ENCODE measurements at regions not wholly inside any gene's neighbourhood (a gene's known extent, or its start where the extent isn't known, plus 50 kb on each side); places are given as distances from the start of the nearest gene placed in this dataset.

DNA sequence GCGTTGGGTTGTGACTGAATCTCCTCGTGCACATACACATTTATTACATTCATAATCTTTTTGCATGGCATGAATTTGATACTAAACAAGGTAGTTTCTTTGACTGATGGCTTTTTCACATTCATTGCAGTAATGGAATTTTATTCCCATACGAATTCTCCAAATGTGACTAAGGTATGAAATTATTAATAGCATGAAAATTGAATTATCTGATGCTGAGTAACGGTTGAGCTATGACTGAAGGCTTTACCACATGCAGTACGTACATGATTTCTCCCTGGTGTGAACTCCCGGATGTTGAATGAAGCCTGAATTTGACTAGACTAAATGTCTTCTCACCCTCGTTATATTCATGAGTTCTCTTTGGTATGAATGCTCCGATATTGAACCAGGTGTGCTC, 104.4 kb upstream of the C1GALT1 start:
- no peak for DNase-seq
- Histone ChIP-seq H3K36me3 (no peaks in the 10 kb centered on the region), H3K9me3 (no peaks in the 10 kb centered on the region), H3K27me3 (no peaks in the 10 kb centered on the region), H3K4me3 (no peak overlapping the region)

DNA sequence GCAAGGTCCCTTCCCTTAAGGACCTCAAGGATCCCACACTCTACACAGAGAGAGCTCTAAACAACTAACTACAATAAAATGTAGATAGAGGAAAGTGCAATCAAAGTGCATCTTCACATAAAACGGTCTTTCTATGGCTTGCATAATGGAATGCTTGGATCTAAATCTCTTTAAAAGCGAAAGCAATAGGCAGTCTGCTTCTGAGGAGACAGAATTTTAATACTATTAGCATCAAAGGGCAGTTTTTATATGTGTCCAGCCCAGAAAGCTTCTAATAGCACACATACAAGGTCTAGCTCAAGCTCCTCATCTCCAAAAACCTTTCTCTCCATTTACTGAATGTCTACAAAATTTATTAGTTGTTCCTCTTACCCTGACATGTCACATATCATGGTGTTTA, 101.5 kb upstream of the C1GALT1 start:
- H3K36me3 ChIP-seq = no peaks in the 10 kb centered on the region
- DNase-seq = no peak
- no peaks in the 10 kb centered on the region for H3K9me3 ChIP-seq
- H3K4me3 ChIP-seq = no peak overlapping the region
- H3K27me3 ChIP-seq = no peaks in the 10 kb centered on the region

DNA sequence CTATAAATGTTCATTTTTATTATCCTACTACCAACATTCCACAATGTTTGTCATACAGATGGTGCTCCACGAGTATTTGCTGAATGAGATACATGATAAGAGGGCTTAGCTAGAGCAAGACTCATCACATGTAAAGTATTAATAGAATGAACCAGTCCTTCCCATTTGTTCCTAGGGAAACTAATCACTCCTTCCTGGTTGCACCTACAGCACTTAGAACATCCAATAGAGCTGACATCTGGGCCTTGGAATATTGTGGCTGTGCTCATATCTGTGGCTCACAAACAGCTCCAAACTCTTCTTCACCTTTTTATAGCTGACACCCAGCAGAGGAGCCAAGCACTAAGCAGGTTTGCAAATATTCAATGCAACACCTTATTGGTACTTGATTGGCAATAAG, 91.9 kb upstream of the C1GALT1 start:
- H3K9me3 ChIP-seq = no peaks in the 10 kb centered on the region
- no peaks in the 10 kb centered on the region for H3K27me3 ChIP-seq
- no peak for DNase-seq
- no peak overlapping the region for H3K4me3 ChIP-seq
- no peaks in the 10 kb centered on the region for H3K36me3 ChIP-seq

DNA sequence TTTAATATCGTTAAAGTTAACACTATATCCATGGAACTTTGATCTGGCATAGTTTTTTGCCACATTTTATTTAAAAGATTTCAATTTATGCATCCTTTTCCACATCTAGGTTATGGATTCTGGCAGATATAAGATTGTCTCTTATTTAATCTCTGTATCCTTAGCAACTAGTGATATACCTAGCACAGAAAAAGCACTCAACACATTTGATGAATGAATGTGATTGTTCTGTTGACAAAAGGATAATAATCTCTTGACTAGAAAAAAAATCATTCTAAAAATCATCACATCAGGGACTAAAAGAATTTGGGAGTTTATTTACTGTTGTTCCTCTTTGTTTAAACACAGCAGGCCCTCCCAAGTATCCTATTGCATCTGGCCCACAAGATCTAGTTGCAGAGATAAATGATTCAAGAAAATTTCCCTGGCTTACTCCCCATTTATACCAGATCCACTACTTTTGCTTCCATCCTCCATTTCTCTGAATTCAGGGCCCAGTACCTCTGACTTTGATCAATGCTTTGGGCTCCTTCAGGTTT, 84.0 kb upstream of the C1GALT1 start:
- DNase-seq = no peak
- Histone ChIP-seq H3K9me3 (no peaks in the 10 kb centered on the region), H3K36me3 (no peaks in the 10 kb centered on the region), H3K27me3 (no peaks in the 10 kb centered on the region), H3K4me3 (no peak overlapping the region)

DNA sequence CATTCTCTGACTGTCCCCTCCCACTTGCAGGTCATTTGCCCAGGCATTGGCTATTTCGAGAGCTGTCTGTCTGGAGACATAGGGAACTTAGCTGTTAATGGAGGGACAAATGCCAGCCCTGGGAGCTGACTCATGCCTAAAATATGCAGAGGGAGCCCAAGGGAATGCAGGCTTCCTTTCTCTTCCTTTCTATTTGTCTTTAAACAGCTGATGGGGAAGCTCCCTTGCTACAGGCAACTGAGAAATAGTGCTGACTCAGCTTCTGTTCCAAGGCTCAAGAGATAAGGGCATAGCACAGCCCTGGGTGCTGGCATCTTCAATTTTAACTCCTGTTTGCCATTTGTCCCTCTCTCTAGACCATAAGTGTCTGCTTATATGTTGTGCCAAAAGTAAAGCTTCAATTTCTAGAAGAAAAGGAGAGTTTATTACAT, 82.7 kb upstream of the C1GALT1 start:
- H3K4me3 ChIP-seq = no peak overlapping the region
- no peaks in the 10 kb centered on the region for H3K9me3 ChIP-seq
- no peaks in the 10 kb centered on the region for H3K27me3 ChIP-seq
- peak; percentile 86 for DNase-seq
- H3K36me3 ChIP-seq = no peaks in the 10 kb centered on the region

DNA sequence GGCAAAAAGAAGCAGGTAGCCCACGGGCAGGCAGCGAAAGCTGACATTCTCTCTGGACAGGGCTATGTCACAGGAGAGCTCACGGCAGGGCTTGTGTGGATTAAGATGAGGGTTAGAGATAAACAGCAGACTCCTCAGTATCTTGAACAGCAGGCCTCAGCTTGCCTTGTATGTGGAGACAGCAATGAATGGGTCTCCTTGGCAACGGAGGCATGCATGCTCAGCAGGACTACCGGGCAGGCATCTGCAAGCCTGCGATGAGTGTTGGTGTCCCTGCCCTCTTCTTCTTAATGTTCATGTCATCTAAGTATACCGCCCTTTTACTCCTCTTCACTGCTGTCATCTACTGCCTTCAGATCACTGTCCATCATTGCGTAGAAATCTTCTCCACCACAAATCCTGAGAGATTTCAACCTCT, 81.9 kb upstream of the C1GALT1 start:
- Histone ChIP-seq H3K27me3 (no peaks in the 10 kb centered on the region), H3K36me3 (no peaks in the 10 kb centered on the region), H3K4me3 (no peak overlapping the region), H3K9me3 (no peaks in the 10 kb centered on the region)
- no peak for DNase-seq

DNA sequence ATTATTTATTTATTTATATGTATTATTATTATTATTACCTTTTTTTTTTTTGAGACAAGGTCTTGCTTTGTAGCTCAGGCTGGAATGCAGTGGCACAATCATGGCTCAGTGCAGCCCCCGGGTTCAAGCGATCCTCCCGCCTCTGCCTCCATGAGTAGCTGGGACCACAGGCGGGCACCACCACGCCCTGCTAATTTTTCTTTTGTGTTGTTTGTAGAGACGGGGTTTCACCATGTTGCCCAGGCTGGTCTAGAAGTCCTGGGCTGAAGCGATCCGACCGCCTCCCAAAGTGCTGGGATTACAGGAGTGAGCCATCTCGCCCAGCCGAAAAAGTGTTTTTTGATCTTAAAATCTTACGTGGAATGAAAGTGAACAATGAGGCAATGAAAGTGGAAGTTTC, 79.4 kb upstream of the C1GALT1 start:
- Histone ChIP-seq H3K27me3 (no peaks in the 10 kb centered on the region), H3K9me3 (no peaks in the 10 kb centered on the region), H3K4me3 (no peak overlapping the region), H3K36me3 (no peaks in the 10 kb centered on the region)
- no peak for DNase-seq

DNA sequence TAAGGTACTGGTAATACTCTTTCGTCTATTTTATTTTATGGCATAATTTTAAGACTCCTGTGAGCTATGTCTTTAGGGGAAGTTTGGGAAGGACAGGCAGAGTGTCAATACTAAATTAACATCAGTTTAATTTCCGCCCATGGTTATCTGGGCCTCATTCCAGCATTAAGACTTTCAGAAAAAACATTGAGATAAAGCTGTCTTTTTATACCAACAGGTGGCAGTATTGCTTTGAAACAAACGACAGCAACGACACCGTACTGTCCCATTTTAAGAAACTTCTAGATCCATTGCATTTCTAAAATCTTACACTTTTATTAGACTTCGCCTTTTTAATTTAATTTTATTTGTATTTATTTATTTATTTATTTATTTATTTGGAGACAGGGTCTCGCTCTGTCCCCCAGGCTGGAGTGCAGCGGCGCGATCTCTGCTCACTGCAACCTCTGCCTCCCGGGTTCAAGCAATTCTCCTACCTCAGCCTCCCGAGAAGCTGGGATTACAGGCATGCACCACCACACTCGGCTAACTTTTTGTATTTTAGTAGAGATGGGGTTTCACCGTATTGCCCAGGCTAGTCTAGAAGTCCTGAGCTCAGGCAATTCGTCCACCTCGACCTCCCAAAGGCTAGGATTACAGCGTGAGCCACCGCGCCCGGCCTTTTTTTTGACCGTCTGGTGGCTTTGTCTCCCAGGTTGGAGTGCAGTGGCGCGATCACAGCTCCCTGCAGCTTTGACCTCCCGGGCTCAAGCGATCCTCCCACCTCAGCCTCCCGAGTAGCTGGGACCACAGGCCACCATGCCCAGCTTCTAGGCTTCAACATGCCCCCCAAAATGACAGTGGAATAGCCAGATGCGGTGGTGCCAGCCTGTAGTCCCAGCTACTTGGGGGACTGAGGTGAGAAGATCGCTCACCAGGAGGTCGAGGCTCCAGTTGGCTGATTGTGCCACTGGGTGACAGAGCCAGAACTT, 78.7 kb upstream of the C1GALT1 start:
- Histone ChIP-seq H3K27me3 (no peaks in the 10 kb centered on the region), H3K4me3 (no peak overlapping the region), H3K9me3 (no peaks in the 10 kb centered on the region), H3K36me3 (no peaks in the 10 kb centered on the region)
- DNase-seq = no peak

DNA sequence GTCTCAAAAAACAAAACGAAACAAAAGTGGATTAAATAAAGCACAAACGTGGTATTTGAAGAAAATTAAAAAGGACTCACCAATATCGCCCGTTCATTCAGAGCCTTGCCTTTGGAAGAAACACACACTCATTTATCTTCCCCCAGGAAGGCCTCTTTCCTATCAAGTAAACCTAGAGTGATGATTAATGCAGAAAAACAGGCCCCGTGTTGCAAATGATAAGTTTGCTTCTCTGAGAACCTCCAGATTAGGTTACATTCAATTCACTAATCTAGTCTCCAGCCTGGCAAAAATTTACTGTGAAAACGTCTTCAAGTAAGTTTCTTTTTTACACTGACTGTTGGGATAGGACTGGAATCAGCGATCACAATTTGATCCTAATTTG, 78.0 kb upstream of the C1GALT1 start:
- no peaks in the 10 kb centered on the region for H3K9me3 ChIP-seq
- H3K36me3 ChIP-seq = no peaks in the 10 kb centered on the region
- H3K4me3 ChIP-seq = no peak overlapping the region
- no peaks in the 10 kb centered on the region for H3K27me3 ChIP-seq
- no peak for DNase-seq

DNA sequence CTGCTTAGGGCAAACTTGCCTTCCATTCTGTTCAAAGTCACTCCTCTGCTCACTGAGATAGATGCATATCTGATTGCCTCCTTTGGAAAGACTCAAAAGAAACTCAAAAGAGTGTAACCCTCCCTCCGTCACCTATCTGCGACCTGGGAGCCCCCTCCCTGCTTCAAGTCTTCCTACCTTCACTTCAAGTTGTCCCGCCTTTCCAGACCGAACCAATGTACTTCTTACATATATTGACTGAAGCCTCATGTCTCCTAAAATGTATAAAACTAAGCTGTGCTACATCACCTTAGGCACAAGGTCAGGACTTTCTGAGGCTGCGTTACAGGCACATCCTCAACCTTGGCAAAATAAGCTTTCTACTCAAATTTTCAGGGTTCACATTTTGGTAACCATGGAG, 77.4 kb upstream of the C1GALT1 start:
- H3K27me3 ChIP-seq = no peaks in the 10 kb centered on the region
- no peaks in the 10 kb centered on the region for H3K9me3 ChIP-seq
- no peaks in the 10 kb centered on the region for H3K36me3 ChIP-seq
- no peak for DNase-seq
- H3K4me3 ChIP-seq = no peak overlapping the region

DNA sequence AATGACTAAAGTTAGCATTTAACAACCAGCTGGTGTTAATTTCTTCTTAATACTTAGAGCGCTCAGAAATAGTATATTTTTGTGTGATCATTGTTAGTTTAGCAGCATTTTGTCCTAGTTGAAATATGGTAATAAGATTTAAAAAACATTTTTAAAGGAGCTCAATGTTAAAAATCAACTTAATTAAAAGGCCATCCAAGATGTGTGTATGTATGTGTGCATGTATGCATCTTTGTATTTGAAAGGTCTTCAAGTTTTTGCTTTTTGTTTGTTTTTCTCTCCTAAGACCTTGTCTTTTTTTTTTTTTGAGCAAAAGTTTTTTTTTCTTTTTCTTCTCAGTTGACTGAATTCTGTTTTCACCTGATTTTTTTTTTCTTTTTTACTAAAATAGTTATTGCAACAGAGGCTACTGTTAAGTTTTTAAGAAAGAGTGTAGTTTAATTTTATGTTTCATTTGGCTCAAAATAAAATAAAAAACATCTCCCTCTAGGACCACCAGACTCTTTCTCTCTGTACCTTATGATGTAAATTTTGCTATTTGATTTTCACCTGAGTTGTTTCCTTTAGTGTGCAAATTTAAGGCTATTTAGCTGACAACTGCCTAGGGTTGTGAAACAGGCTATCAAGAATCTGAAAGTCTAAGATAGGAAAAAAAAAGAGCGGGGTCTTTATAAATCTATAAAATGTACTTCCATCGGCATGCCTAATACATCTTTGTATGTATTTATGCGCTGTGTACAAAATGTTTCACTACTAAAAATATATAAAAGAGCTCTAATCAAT, 76.4 kb upstream of the C1GALT1 start:
- no peaks in the 10 kb centered on the region for H3K36me3 ChIP-seq
- H3K9me3 ChIP-seq = no peaks in the 10 kb centered on the region
- no peak for DNase-seq
- H3K27me3 ChIP-seq = no peaks in the 10 kb centered on the region
- H3K4me3 ChIP-seq = no peak overlapping the region

DNA sequence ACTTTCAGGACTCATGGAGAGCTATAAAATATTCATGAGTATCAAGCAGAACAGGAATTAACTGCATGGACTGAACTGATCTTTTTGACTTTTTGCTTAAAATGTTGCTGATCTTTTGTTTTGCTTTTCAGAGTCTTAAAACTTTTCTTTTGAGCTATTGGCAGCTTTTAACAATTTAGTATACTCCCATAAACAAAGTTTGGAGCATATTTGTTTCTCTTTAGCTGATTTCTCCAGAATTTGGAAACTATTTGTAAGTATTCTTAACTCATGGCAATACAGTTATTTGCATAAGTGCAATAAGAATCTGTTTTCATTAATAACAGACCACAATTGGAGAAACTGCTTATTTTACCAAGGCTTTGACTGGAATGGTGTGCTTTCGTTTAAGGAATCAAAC, 73.4 kb upstream of the C1GALT1 start:
- no peaks in the 10 kb centered on the region for H3K27me3 ChIP-seq
- H3K9me3 ChIP-seq = no peaks in the 10 kb centered on the region
- H3K36me3 ChIP-seq = no peaks in the 10 kb centered on the region
- H3K4me3 ChIP-seq = no peak overlapping the region
- no peak for DNase-seq

DNA sequence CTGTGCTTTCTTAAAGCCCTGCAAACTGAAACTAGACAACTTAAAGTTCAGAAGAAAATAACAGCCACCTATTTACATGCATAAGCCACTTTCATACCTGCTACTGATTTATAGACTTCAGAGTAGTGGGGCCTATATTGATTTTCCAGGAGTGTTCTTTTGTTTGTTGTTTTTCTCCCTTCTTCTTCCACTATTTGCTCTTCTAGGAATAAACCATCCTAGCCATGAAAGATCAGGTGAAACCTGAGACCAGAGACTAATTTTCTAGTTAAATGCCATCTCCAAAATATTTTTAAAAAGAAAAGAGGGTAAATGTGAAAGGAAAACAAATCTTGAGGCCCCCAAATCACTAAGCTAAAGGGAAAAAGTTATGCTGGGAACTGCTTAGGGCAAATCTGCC, 72.4 kb upstream of the C1GALT1 start:
- H3K9me3 ChIP-seq = no peaks in the 10 kb centered on the region
- no peak overlapping the region for H3K4me3 ChIP-seq
- H3K27me3 ChIP-seq = no peaks in the 10 kb centered on the region
- no peaks in the 10 kb centered on the region for H3K36me3 ChIP-seq
- DNase-seq = no peak

DNA sequence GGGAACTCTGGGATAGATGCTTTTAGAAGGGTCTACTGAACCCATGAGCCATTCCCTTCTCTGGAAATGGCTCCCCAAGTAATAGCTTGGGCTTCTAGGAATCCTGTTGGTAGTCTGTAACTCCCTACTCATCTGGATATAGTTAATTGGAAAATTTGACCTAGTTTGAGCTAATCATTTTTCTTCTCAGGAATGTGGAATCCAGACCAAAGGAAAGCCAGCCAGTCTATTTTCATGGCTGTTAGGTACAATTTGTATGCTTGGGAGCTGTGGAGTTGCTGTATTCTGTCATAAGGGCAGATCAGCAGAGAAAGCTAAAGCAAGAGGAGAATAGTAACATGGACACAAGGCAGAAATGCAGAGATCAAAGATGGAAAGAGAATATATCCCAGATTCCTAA, 71.6 kb upstream of the C1GALT1 start:
- no peak overlapping the region for H3K4me3 ChIP-seq
- no peaks in the 10 kb centered on the region for H3K36me3 ChIP-seq
- no peak for DNase-seq
- H3K9me3 ChIP-seq = no peaks in the 10 kb centered on the region
- no peaks in the 10 kb centered on the region for H3K27me3 ChIP-seq

DNA sequence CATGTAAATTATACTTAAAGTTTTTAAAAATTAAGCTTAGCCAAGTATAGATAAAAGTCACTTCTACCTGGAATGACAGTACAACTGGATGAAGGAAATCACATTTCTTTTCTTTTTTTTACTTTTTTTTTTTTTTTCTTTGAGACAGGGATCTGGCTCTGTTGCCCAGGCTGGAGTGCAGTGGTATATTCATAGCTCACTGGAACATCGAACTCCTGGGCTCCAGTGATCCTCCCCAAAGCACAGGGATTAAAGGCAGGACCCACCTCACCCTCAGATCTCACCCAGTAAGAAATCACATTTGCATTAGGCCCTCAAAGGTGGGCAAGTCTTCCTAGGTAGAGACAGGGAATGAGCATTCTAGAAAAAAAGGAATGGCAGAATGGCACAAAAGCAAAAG, 69.5 kb upstream of the C1GALT1 start:
- no peak overlapping the region for H3K4me3 ChIP-seq
- DNase-seq = no peak
- H3K9me3 ChIP-seq = no peaks in the 10 kb centered on the region
- H3K27me3 ChIP-seq = no peaks in the 10 kb centered on the region
- no peaks in the 10 kb centered on the region for H3K36me3 ChIP-seq

DNA sequence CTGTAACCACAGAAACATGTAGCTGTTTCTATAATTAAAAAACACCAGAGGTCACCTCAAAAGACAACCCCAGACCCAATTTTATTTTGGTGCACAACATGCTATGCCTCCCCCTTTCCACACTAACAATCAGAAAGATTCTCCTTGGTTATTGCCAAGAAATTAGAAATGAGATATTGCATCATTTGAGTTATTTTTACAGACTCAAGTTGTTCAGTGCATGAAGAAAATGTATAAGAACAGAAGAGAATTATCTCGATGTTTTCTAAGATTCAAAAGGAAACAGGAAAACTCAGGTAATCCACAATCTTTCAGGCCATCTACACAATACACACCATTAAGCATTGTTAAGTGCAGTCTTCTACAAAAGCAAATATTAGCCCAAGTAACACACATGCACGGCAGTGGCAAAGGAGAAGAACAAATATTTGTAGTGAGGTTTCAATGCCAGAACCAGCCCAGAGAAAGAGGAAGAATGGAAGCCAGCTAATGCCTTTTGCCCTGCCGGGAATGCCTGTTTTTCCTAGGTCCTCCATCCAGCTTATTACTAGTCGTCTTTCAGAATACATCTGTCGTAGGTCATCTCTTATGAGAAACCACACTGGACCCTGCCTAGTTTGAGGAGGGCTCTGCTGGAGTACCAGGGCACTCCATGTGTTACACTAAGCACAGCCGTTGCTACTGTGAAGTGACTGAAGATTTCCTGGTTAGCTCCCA, 67.6 kb upstream of the C1GALT1 start:
- H3K27me3 ChIP-seq = no peaks in the 10 kb centered on the region
- H3K9me3 ChIP-seq = no peaks in the 10 kb centered on the region
- no peaks in the 10 kb centered on the region for H3K36me3 ChIP-seq
- H3K4me3 ChIP-seq = no peak overlapping the region
- DNase-seq = no peak

Measured in MG63 (cell line).